H1 (cell line): ENCODE measurements at regions not wholly inside any gene's neighbourhood (a gene's known extent, or its start where the extent isn't known, plus 50 kb on each side); places are given as distances from the start of the nearest gene placed in this dataset.

Source experiments
- CREB1 ChIP-seq: IDR thresholded peaks from 2 replicates; pipeline ENCODE4 v1.6.1; 2012; ENCODE audit warnings: inconsistent platforms
- GABPA ChIP-seq: IDR thresholded peaks from 2 replicates; pipeline ENCODE4 v1.6.1; 2011; ENCODE audit warnings: mild to moderate bottlenecking, low read length, moderate library complexity, borderline replicate concordance; ENCODE audit not compliant: insufficient read depth
- SP1 ChIP-seq: IDR thresholded peaks from 2 replicates; pipeline ENCODE4 v1.6.1; 2011; ENCODE audit warnings: low read depth, low read length
- TF ChIP-seq, protein P1 (sequence below), 3 experiments: IDR thresholded peaks; 1 replicate in 2 of 3; 2 replicates in 1 of 3; pipeline versions ENCODE4 v1.5.1 to v1.6.1; 2011; ENCODE audit warnings: low read length in 3 of 3, mild to moderate bottlenecking in 3 of 3, inconsistent platforms in 2 of 3, low read depth in 1 of 3, moderate library complexity in 1 of 3; ENCODE audit not compliant: insufficient read depth in 1 of 3; ENCODE audit errors: control extremely low read depth in 1 of 3
- TF ChIP-seq, protein P2 (sequence below): fragments of 300-600 bp; sonication (generic); IDR thresholded peaks from 2 replicates; pipeline ENCODE4 v1.7.1; 2012; ENCODE audit warnings: low read length, moderate library complexity, mild to moderate bottlenecking, inconsistent platforms; ENCODE audit not compliant: insufficient replicate concordance

DNA sequence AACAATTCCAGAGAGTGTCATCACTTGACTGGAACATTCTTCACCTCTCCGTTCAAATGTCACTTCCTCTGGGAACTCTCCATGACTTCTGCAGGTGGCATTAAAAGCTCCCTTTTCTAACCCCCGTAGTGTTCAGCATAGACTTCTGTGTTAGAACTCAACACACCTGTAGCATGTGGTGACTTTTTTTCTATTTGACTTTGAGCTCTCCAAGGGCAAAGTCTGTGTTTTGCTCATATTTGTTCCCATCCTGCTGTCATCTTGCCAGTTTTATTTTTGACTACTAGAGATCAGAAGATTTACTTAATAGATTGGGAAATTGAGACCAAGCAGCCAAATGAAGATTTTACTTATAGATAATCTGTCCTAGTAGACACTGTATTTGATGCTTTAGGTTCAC, 367.1 kb downstream of the INSC start:
- TF ChIP-seq SP1: no peak
- TF ChIP-seq GABPA: no peak
- no peak for TF ChIP-seq CREB1
- TF ChIP-seq, protein P1, sequence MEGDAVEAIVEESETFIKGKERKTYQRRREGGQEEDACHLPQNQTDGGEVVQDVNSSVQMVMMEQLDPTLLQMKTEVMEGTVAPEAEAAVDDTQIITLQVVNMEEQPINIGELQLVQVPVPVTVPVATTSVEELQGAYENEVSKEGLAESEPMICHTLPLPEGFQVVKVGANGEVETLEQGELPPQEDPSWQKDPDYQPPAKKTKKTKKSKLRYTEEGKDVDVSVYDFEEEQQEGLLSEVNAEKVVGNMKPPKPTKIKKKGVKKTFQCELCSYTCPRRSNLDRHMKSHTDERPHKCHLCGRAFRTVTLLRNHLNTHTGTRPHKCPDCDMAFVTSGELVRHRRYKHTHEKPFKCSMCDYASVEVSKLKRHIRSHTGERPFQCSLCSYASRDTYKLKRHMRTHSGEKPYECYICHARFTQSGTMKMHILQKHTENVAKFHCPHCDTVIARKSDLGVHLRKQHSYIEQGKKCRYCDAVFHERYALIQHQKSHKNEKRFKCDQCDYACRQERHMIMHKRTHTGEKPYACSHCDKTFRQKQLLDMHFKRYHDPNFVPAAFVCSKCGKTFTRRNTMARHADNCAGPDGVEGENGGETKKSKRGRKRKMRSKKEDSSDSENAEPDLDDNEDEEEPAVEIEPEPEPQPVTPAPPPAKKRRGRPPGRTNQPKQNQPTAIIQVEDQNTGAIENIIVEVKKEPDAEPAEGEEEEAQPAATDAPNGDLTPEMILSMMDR (IDR thresholded peaks at IDR 0.05; ENCODE audit: control extremely low read depth in 1 of 3, insufficient read depth in 1 of 3, low read depth in 1 of 3, low read length in 3 of 3): no peak
- TF ChIP-seq, protein P2, sequence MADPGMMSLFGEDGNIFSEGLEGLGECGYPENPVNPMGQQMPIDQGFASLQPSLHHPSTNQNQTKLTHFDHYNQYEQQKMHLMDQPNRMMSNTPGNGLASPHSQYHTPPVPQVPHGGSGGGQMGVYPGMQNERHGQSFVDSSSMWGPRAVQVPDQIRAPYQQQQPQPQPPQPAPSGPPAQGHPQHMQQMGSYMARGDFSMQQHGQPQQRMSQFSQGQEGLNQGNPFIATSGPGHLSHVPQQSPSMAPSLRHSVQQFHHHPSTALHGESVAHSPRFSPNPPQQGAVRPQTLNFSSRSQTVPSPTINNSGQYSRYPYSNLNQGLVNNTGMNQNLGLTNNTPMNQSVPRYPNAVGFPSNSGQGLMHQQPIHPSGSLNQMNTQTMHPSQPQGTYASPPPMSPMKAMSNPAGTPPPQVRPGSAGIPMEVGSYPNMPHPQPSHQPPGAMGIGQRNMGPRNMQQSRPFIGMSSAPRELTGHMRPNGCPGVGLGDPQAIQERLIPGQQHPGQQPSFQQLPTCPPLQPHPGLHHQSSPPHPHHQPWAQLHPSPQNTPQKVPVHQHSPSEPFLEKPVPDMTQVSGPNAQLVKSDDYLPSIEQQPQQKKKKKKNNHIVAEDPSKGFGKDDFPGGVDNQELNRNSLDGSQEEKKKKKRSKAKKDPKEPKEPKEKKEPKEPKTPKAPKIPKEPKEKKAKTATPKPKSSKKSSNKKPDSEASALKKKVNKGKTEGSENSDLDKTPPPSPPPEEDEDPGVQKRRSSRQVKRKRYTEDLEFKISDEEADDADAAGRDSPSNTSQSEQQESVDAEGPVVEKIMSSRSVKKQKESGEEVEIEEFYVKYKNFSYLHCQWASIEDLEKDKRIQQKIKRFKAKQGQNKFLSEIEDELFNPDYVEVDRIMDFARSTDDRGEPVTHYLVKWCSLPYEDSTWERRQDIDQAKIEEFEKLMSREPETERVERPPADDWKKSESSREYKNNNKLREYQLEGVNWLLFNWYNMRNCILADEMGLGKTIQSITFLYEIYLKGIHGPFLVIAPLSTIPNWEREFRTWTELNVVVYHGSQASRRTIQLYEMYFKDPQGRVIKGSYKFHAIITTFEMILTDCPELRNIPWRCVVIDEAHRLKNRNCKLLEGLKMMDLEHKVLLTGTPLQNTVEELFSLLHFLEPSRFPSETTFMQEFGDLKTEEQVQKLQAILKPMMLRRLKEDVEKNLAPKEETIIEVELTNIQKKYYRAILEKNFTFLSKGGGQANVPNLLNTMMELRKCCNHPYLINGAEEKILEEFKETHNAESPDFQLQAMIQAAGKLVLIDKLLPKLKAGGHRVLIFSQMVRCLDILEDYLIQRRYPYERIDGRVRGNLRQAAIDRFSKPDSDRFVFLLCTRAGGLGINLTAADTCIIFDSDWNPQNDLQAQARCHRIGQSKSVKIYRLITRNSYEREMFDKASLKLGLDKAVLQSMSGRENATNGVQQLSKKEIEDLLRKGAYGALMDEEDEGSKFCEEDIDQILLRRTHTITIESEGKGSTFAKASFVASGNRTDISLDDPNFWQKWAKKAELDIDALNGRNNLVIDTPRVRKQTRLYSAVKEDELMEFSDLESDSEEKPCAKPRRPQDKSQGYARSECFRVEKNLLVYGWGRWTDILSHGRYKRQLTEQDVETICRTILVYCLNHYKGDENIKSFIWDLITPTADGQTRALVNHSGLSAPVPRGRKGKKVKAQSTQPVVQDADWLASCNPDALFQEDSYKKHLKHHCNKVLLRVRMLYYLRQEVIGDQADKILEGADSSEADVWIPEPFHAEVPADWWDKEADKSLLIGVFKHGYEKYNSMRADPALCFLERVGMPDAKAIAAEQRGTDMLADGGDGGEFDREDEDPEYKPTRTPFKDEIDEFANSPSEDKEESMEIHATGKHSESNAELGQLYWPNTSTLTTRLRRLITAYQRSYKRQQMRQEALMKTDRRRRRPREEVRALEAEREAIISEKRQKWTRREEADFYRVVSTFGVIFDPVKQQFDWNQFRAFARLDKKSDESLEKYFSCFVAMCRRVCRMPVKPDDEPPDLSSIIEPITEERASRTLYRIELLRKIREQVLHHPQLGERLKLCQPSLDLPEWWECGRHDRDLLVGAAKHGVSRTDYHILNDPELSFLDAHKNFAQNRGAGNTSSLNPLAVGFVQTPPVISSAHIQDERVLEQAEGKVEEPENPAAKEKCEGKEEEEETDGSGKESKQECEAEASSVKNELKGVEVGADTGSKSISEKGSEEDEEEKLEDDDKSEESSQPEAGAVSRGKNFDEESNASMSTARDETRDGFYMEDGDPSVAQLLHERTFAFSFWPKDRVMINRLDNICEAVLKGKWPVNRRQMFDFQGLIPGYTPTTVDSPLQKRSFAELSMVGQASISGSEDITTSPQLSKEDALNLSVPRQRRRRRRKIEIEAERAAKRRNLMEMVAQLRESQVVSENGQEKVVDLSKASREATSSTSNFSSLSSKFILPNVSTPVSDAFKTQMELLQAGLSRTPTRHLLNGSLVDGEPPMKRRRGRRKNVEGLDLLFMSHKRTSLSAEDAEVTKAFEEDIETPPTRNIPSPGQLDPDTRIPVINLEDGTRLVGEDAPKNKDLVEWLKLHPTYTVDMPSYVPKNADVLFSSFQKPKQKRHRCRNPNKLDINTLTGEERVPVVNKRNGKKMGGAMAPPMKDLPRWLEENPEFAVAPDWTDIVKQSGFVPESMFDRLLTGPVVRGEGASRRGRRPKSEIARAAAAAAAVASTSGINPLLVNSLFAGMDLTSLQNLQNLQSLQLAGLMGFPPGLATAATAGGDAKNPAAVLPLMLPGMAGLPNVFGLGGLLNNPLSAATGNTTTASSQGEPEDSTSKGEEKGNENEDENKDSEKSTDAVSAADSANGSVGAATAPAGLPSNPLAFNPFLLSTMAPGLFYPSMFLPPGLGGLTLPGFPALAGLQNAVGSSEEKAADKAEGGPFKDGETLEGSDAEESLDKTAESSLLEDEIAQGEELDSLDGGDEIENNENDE: no peak
